Ishikawa (cell line): ENCODE measurements at regions not wholly inside any gene's neighbourhood (a gene's known extent, or its start where the extent isn't known, plus 50 kb on each side); places are given as distances from the start of the nearest gene placed in this dataset.

Experiments
- CEBPB ChIP-seq: IDR thresholded peaks from 2 replicates; pipeline ENCODE4 v1.6.1; 2012
- CREB1 ChIP-seq: IDR thresholded peaks from 2 replicates; pipeline ENCODE4 v1.6.1; 2012; ENCODE audit warnings: low read depth
- EGR1 ChIP-seq: IDR thresholded peaks from 2 replicates; pipeline ENCODE4 v1.6.1; 2012
- EP300 ChIP-seq: IDR thresholded peaks from 2 replicates; pipeline ENCODE4 v1.6.1; 2012; ENCODE audit warnings: borderline replicate concordance
- FOXM1 ChIP-seq: IDR thresholded peaks from 2 replicates; pipeline ENCODE4 v1.6.1; 2012; ENCODE audit warnings: low read depth, borderline replicate concordance
- NFIC ChIP-seq: IDR thresholded peaks from 2 replicates; pipeline ENCODE4 v1.6.1; 2012
- RAD21 ChIP-seq: IDR thresholded peaks from 2 replicates; pipeline ENCODE4 v1.6.1; 2012; ENCODE audit warnings: low read depth
- TAF1 ChIP-seq: IDR thresholded peaks from 2 replicates; pipeline ENCODE4 v1.6.1; 2012; ENCODE audit warnings: low read depth, mild to moderate bottlenecking
- TCF12 ChIP-seq: IDR thresholded peaks from 2 replicates; pipeline ENCODE4 v1.6.1; 2012; ENCODE audit warnings: low read depth
- TEAD4 ChIP-seq: IDR thresholded peaks from 2 replicates; pipeline ENCODE4 v1.6.1; 2012
- YY1 ChIP-seq: IDR thresholded peaks from 2 replicates; pipeline ENCODE4 v1.6.1; 2012; ENCODE audit warnings: low read depth
- ZBTB7A ChIP-seq: IDR thresholded peaks from 2 replicates; pipeline ENCODE4 v1.6.1; 2012; ENCODE audit warnings: low read depth
- TF ChIP-seq, protein P1 (sequence below): IDR thresholded peaks from 2 replicates; pipeline ENCODE4 v1.6.1; 2012; ENCODE audit warnings: low read depth, mild to moderate bottlenecking
- TF ChIP-seq, protein P2 (sequence below): IDR thresholded peaks from 2 replicates; pipeline ENCODE4 v1.6.1; 2012
- TF ChIP-seq, protein P3 (sequence below): IDR thresholded peaks from 2 replicates; pipeline ENCODE4 v1.6.1; 2012

DNA sequence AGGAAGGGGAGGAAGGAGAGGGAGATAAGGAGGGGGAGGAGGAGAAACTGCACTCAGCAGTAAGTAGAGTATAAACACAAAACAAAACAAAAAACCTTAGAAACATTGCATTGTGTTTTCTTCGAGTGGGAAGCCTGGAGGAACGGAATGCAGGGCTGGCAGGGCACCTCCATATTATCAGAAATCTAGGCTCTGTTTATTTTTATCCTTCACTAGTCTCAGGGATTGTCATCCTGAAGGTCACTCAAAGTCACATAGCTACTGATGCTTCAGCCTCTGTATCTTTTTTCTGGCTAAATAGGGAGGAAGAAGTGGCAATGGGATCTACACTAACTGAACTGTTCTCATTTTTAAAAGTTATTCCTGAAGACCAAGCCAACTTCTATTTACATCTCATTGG is 467.8 kb downstream of the KCTD12 start:
- TF ChIP-seq, protein P1, sequence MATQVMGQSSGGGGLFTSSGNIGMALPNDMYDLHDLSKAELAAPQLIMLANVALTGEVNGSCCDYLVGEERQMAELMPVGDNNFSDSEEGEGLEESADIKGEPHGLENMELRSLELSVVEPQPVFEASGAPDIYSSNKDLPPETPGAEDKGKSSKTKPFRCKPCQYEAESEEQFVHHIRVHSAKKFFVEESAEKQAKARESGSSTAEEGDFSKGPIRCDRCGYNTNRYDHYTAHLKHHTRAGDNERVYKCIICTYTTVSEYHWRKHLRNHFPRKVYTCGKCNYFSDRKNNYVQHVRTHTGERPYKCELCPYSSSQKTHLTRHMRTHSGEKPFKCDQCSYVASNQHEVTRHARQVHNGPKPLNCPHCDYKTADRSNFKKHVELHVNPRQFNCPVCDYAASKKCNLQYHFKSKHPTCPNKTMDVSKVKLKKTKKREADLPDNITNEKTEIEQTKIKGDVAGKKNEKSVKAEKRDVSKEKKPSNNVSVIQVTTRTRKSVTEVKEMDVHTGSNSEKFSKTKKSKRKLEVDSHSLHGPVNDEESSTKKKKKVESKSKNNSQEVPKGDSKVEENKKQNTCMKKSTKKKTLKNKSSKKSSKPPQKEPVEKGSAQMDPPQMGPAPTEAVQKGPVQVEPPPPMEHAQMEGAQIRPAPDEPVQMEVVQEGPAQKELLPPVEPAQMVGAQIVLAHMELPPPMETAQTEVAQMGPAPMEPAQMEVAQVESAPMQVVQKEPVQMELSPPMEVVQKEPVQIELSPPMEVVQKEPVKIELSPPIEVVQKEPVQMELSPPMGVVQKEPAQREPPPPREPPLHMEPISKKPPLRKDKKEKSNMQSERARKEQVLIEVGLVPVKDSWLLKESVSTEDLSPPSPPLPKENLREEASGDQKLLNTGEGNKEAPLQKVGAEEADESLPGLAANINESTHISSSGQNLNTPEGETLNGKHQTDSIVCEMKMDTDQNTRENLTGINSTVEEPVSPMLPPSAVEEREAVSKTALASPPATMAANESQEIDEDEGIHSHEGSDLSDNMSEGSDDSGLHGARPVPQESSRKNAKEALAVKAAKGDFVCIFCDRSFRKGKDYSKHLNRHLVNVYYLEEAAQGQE = no peak
- TF ChIP-seq, protein P2, sequence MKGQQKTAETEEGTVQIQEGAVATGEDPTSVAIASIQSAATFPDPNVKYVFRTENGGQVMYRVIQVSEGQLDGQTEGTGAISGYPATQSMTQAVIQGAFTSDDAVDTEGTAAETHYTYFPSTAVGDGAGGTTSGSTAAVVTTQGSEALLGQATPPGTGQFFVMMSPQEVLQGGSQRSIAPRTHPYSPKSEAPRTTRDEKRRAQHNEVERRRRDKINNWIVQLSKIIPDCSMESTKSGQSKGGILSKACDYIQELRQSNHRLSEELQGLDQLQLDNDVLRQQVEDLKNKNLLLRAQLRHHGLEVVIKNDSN = no peak
- TF ChIP-seq NFIC (no peak), EGR1 (no peak), TEAD4 (no peak), TCF12 (no peak), YY1 (no peak), EP300 (no peak), FOXM1 (no peak), TAF1 (no peak), CEBPB (no peak), RAD21 (no peak), CREB1 (no peak), ZBTB7A (no peak)
- TF ChIP-seq, protein P3, sequence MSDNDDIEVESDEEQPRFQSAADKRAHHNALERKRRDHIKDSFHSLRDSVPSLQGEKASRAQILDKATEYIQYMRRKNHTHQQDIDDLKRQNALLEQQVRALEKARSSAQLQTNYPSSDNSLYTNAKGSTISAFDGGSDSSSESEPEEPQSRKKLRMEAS = no peak

DNA sequence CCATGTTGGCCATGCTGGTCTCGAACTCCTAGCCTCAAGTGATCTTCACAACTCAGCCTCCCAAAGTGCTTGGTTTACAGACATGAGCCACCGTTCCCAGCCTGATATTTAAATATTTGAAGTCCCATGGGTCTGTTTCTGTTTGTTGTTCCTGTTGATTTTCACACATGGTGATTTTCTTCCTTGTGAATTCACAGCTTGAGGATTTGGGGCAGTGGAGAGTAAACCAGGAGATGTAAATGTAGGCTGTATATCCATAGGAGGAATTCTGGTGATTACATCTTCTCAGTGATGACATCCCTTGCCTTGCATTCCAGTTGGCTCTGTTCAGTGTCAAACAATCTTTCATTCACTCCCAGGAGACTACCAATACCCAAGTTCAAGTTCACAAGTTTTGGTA is 471.9 kb downstream of the KCTD12 start:
- TF ChIP-seq, protein P3 = no peak
- TF ChIP-seq ZBTB7A (no peak), TAF1 (no peak)

DNA sequence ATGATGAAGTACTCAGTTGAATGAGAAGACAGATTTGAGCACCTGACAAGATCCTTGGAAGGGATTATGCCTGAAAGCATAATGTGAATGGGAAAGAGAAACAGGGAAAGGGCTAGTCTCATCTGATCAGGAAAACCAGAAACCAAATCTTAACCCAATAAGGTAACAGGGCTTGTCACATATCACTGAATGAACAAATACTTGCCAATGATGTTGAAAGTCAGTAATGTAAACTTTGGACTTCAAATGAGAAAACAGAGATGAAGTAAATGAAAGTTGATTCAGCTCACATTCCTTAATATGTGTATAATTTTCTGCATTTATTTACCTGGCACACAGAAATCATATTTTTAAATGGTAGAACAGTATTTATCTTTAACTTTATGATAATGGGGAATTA is 480.0 kb downstream of the KCTD12 start:
- TF ChIP-seq FOXM1 (no peak), TEAD4 (no peak), EGR1 (no peak), EP300 (no peak), ZBTB7A (no peak), NFIC (no peak), TCF12 (no peak), TAF1 (no peak)
- TF ChIP-seq, protein P1 = no peak
- TF ChIP-seq, protein P2 = no peak
- TF ChIP-seq, protein P3 = no peak

DNA sequence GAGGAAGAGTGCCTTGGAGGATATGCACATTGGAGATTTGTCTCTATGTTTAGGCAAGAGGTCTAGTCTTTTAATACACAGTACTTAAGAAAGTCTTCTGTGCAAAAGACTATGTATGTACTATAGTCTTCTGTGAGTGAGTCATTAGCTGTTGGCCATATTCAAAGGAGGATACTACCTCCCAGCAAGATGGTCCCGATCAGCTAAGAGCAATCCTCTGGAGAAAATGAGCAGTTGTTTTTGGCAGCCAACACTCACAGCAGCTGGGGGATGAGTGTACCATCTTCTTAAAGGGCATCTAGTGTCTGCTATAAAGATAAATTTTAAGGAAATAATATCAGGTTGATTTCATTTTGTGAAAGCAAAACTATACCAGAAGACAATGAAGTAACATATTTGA is 487.8 kb downstream of the KCTD12 start:
- TF ChIP-seq EGR1 = no peak
- no peak for TF ChIP-seq TCF12
- no peak for TF ChIP-seq YY1
- TF ChIP-seq, protein P3 = no peak
- no peak for TF ChIP-seq CREB1
- TF ChIP-seq ZBTB7A = no peak
- no peak for TF ChIP-seq CEBPB
- TF ChIP-seq EP300 = no peak
- TF ChIP-seq FOXM1 = no peak
- TF ChIP-seq, protein P2 = no peak
- TF ChIP-seq NFIC = no peak
- no peak for TF ChIP-seq TEAD4
- TF ChIP-seq RAD21 = no peak
- no peak for TF ChIP-seq TAF1
- TF ChIP-seq, protein P1 = no peak
